ENCODE measurements at regions not wholly inside any gene's neighbourhood (a gene's known extent, or its start where the extent isn't known, plus 50 kb on each side); places are given as distances from the start of the nearest gene placed in this dataset.

DNA sequence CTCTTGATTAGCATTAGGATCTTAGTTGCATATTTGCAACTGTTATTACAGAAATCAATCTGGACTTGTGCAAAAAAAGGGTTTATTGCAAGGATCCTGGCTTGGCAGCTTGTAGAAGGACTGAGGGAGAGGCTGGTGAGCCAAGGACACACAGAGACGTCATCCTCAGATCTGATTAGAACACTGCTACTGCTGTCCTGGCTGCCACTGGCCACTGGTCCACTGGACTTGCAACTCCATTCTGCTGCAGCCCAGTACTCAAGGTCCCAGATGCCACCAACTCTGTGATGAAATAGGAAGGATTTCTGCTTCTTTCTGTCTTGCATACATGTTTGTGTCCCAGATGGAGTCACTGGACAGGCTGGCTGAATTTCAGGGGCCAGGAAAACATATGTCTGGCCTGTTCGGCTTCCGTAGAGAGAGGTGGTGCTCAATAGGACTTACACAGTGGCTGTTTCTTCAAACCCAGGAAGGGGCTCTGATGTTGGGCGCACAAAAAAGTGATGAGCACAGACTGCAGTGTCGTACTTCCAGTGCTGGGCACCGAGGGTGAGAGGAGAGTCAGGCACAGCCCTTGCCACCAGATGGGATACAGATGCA is 68.9 kb upstream of the SH3PXD2B start:
- H4K91ac ChIP-seq (replicated peaks; ENCODE audit: insufficient read length, low read length) = no peak overlapping the region
- H2BK15ac ChIP-seq (ENCODE audit: low read length) = no peak overlapping the region
- DNase-seq (ENCODE audit: low read depth in 1 of 2, low spot score in 2 of 2) (no peak), FAIRE-seq (no peak)
- H3K27ac ChIP-seq (ENCODE audit: low read depth, low read length) = no peak overlapping the region
- ChIA-PET CTCF (ENCODE audit: partially characterized antibody) (no interaction called here), POLR2A (ENCODE audit: partially characterized antibody) (no interaction called here)
- H3K4me2 ChIP-seq (ENCODE audit: insufficient read depth in 1 of 2, low read depth in 2 of 2, low read length in 2 of 2) = no peak overlapping the region
- no peak overlapping the region for H3K9ac ChIP-seq (replicated peaks in 1 of 4; ENCODE audit: extremely low read depth in 1 of 4, low read depth in 3 of 4, low read length in 3 of 4)
- H3K36me3 ChIP-seq (ENCODE audit: control insufficient read depth in 2 of 4, insufficient read depth in 4 of 4, low read length in 3 of 4) = no peaks in the 10 kb centered on the region
- no peak overlapping the region for H3K4me3 ChIP-seq (ENCODE audit: extremely low read depth in 1 of 4, insufficient read depth in 2 of 4, low read depth in 3 of 4, low read length in 4 of 4)
- H3K56ac ChIP-seq (replicated peaks; ENCODE audit: insufficient read length, low read depth, low read length) = no peak overlapping the region
- no peak overlapping the region for H2BK12ac ChIP-seq (ENCODE audit: low read depth, low read length)
- no peaks in the 10 kb centered on the region for H3K23me2 ChIP-seq (ENCODE audit: low read depth, low read length)
- H2AFZ ChIP-seq (ENCODE audit: low read length) = no peak overlapping the region
- no peak overlapping the region for H2BK120ac ChIP-seq (replicated peaks; ENCODE audit: low read depth, low read length)
- H3K79me2 ChIP-seq (ENCODE audit: control insufficient read depth in 1 of 2, insufficient read depth in 2 of 2, low read length in 2 of 2) = no peaks in the 10 kb centered on the region
- no peak for TF ChIP-seq PHF8 (conservative IDR thresholded peaks at IDR 0.05; ENCODE audit: low read depth, low read length)
- H3K4me1 ChIP-seq (replicated peaks in 1 of 4; ENCODE audit: control insufficient read depth in 3 of 4, insufficient read depth in 4 of 4, low read length in 3 of 4) = no peaks in the 10 kb centered on the region
- H2BK20ac ChIP-seq (ENCODE audit: low read length) = no peak overlapping the region
- H4K20me1 ChIP-seq (replicated peaks in 1 of 2; ENCODE audit: control insufficient read depth in 1 of 2, insufficient read depth in 2 of 2, low read length in 2 of 2) = no peaks in the 10 kb centered on the region
- no peak overlapping the region for H2BK5ac ChIP-seq (ENCODE audit: low read depth, low read length)
- no peak overlapping the region for H4K8ac ChIP-seq (ENCODE audit: extremely low read depth, insufficient read depth, low read length)
- H3K79me1 ChIP-seq (ENCODE audit: low read depth, low read length) = no peaks in the 10 kb centered on the region
- H3K4ac ChIP-seq (replicated peaks; ENCODE audit: insufficient read length, low read depth, low read length) = no peak overlapping the region
- peaks cover 0 to 4% (median under 1%) of the 10 kb centered on the region in 4 experiments; a peak in 2 of 7 replicates for H3K27me3 ChIP-seq (replicated peaks in 1 of 4; ENCODE audit: control insufficient read depth in 3 of 4, extremely low read depth in 1 of 4, insufficient read depth in 3 of 4, low read length in 3 of 4)
- 92% methylated on average over 6 of the region's 6 CpGs; no CpG with 5 or more reads in 1 of the 2 experiments for WGBS, 2 experiments (ENCODE audit: extremely low coverage in 1 of 2, insufficient coverage in 1 of 2, insufficient read length in 1 of 2, insufficient replicate concordance in 2 of 2, low coverage in 1 of 2, low lambda C conversion rate in 2 of 2, missing lambda C conversion rate in 1 of 2)
- H3K18ac ChIP-seq (ENCODE audit: extremely low read depth, low read length) = no peak overlapping the region
- H3K23ac ChIP-seq (ENCODE audit: insufficient read length) = no peak overlapping the region
- no peak overlapping the region for H3K14ac ChIP-seq (ENCODE audit: insufficient read length)
- H3K9me3 ChIP-seq (ENCODE audit: insufficient read depth in 2 of 2, low read depth in 1 of 2, low read length in 1 of 2) = 0 out of 4 replicates have a peak, but pooled peaks cover 2 to 3% of the 10 kb centered on the region in 2 experiments
- no peak overlapping the region for H2AK5ac ChIP-seq (ENCODE audit: low read depth, low read length)
- H4K5ac ChIP-seq (ENCODE audit: insufficient read length, low read depth, low read length) = no peak overlapping the region

Data from H1 (cell line).